Activated B cell treated with CpG ODN at 0.5 μM for 24 hours (primary cell): ENCODE measurements at regions not wholly inside any gene's neighbourhood (a gene's known extent, or its start where the extent isn't known, plus 50 kb on each side); places are given as distances from the start of the nearest gene placed in this dataset.

Experiments used
- ATAC-seq: fragments of 200-7000 bp; cut with Tn5 transposase; one replicate; pipeline ENCODE4 v1.10.0; 2021; ENCODE audit warnings: low read depth, mild to moderate bottlenecking, moderate library complexity
- CTCF ChIA-PET: fragments of 350-600 bp; sonication (Branson Sonifier 250); formaldehyde crosslinking; loops from one replicate; lab custom pipeline; 2021; ENCODE audit warnings: antibody characterized with exemption; lab: Charles Lee
- POLR2A ChIA-PET: fragments of 350-600 bp; sonication (Branson Sonifier 250); formaldehyde crosslinking; loops from one replicate; lab custom pipeline; 2021; ENCODE audit warnings: antibody characterized with exemption; lab: Charles Lee
- DNase-seq: peaks from one replicate; pipeline ENCODE4 v3.0.0; 2022
- H3K27ac Mint-ChIP-seq: one replicate; pipeline ENCODE4 v1.8.0; 2020; ENCODE audit warnings: mixed read lengths
- H3K27me3 Mint-ChIP-seq: one replicate; pipeline ENCODE4 v1.8.0; 2021; ENCODE audit warnings: mixed read lengths
- H3K36me3 Mint-ChIP-seq: one replicate; pipeline ENCODE4 v1.8.0; 2021; ENCODE audit warnings: low read depth, mixed read lengths
- H3K4me1 Mint-ChIP-seq: one replicate; pipeline ENCODE4 v1.8.0; 2021; ENCODE audit warnings: mixed read lengths
- H3K4me3 Mint-ChIP-seq: one replicate; pipeline ENCODE4 v1.8.0; 2020; ENCODE audit warnings: mild to moderate bottlenecking, mixed read lengths
- H3K9me3 Mint-ChIP-seq: one replicate; pipeline ENCODE4 v1.8.0; 2020; ENCODE audit warnings: mixed read lengths
- CTCF ChIP-seq: fragments of 200-600 bp; IDR thresholded peaks from one replicate; pipeline ENCODE4 v1.8.0; 2022; ENCODE audit warnings: antibody characterized with exemption, mild to moderate bottlenecking
- intact Hi-C: fragments of 100-400 bp; cut with micrococcal nuclease; formaldehyde crosslinking; loops from one replicate; pipeline ENCODE4 v1.15.1; 2024

GRCh38 chr6:43967719-43968091, 159.5 kb downstream of the MRPL14 start:
- ChIA-PET CTCF (no interaction called here), POLR2A (no interaction called here)
- no peak for ATAC-seq
- no peak overlapping the region for H3K27ac Mint-ChIP-seq
- no peak for DNase-seq
- intact Hi-C loops, result no loop called here
- peaks cover 16% of the 10 kb centered on the region for H3K27me3 Mint-ChIP-seq
- H3K9me3 Mint-ChIP-seq, result no peaks in the 10 kb centered on the region
- H3K4me1 Mint-ChIP-seq, result no peaks in the 10 kb centered on the region
- no peak overlapping the region for H3K4me3 Mint-ChIP-seq
- no peak for TF ChIP-seq CTCF
- H3K36me3 Mint-ChIP-seq, result no peaks in the 10 kb centered on the region

GRCh38 chr6:43966853-43967718, 160.2 kb downstream of the MRPL14 start:
- no peaks in the 10 kb centered on the region for H3K9me3 Mint-ChIP-seq

GRCh38 chr6:43966374-43966658, 160.9 kb downstream of the MRPL14 start:
- H3K27me3 Mint-ChIP-seq, result peaks cover 16% of the 10 kb centered on the region
- H3K4me1 Mint-ChIP-seq, result no peaks in the 10 kb centered on the region
- no peaks in the 10 kb centered on the region for H3K9me3 Mint-ChIP-seq
- no peak for TF ChIP-seq CTCF
- no peak overlapping the region for H3K27ac Mint-ChIP-seq
- no peak for DNase-seq
- ChIA-PET POLR2A (no interaction called here), CTCF (no interaction called here)
- no peak for ATAC-seq
- H3K4me3 Mint-ChIP-seq, result no peak overlapping the region
- no peaks in the 10 kb centered on the region for H3K36me3 Mint-ChIP-seq
- intact Hi-C loops, result no loop called here

More at GRCh38 chr6:43966853-43967718, 160.2 kb downstream of the MRPL14 start:
- POLR2A ChIA-PET, result no interaction called here
- intact Hi-C loops, result no loop called here
- CTCF ChIA-PET, result no interaction called here
- Mint-ChIP-seq H3K27me3 (peaks cover 16% of the 10 kb centered on the region), H3K36me3 (no peaks in the 10 kb centered on the region), H3K27ac (no peak overlapping the region), H3K4me1 (no peaks in the 10 kb centered on the region), H3K4me3 (no peak overlapping the region)
- DNase-seq (no peak), ATAC-seq (no peak)
- no peak for TF ChIP-seq CTCF

- H3K36me3 Mint-ChIP-seq, result no peaks in the 10 kb centered on the region
- H3K27me3 Mint-ChIP-seq, result peaks cover 16% of the 10 kb centered on the region
- no peak overlapping the region for H3K27ac Mint-ChIP-seq
- no peaks in the 10 kb centered on the region for H3K4me1 Mint-ChIP-seq
- H3K4me3 Mint-ChIP-seq, result no peak overlapping the region
- ATAC-seq (no peak), DNase-seq (no peak)
- POLR2A ChIA-PET, result no interaction called here
- H3K9me3 Mint-ChIP-seq, result no peaks in the 10 kb centered on the region
- no peak for TF ChIP-seq CTCF
- CTCF ChIA-PET, result no interaction called here
- intact Hi-C loops, result no loop called here
Measured at GRCh38 chr6:43965628-43966373, 161.5 kb downstream of the MRPL14 start.
